ENCODE measurements at regions not wholly inside any gene's neighbourhood (a gene's known extent, or its start where the extent isn't known, plus 50 kb on each side); places are given as distances from the start of the nearest gene placed in this dataset.

GRCh38 chr2:128405981-128406613 lies 87.4 kb upstream of the HS6ST1 start:
- no peaks in the 10 kb centered on the region for H3K4me1 Mint-ChIP-seq (ENCODE audit: low read depth)
- Histone ChIP-seq H3K4me1 (ENCODE audit: insufficient read depth, low read length) (no peaks in the 10 kb centered on the region), H3K27me3 (ENCODE audit: control insufficient read depth in 1 of 2, insufficient read depth in 2 of 2, low read length in 2 of 2) (peaks cover 0 to 5% of the 10 kb centered on the region in 2 experiments), H3K4me3 (ENCODE audit: low read length) (no peak overlapping the region), H3K9me3 (ENCODE audit: control insufficient read depth in 1 of 2, insufficient read depth in 1 of 2, low read length in 2 of 2) (peaks cover 0 to 10% of the 10 kb centered on the region in 2 experiments), H3K36me3 (ENCODE audit: insufficient read depth, low read length) (no peaks in the 10 kb centered on the region), H3K27ac (ENCODE audit: low read depth in 1 of 2, low read length in 2 of 2) (no peak overlapping the region)
- TF ChIP-seq CTCF (IDR thresholded peaks at IDR 0.05): no peak
- POLR2A ChIA-PET: no interaction called here
- H3K27ac Mint-ChIP-seq: no peak overlapping the region
- H3K36me3 Mint-ChIP-seq (ENCODE audit: low read depth): no peaks in the 10 kb centered on the region
- no peak for DNase-seq
- intact Hi-C loops (cut with DNase I, micrococcal nuclease): no loop called here
- H3K9me3 Mint-ChIP-seq: no peaks in the 10 kb centered on the region
- CTCF ChIA-PET: no interaction called here
- no peak overlapping the region for H3K4me3 Mint-ChIP-seq
- H3K27me3 Mint-ChIP-seq: no peaks in the 10 kb centered on the region
- ATAC-seq (ENCODE audit: poor library complexity): no peak

GRCh38 chr2:128406736-128407554 lies 88.3 kb upstream of the HS6ST1 start:
- ChIA-PET POLR2A (no interaction called here), CTCF (no interaction called here)
- no peak for DNase-seq
- H3K36me3 Mint-ChIP-seq (ENCODE audit: low read depth): no peaks in the 10 kb centered on the region
- intact Hi-C loops (cut with DNase I, micrococcal nuclease): no loop called here
- peaks cover 0 to 5% of the 10 kb centered on the region in 2 experiments for H3K27me3 ChIP-seq (ENCODE audit: control insufficient read depth in 1 of 2, insufficient read depth in 2 of 2, low read length in 2 of 2)
- no peak overlapping the region for H3K4me3 Mint-ChIP-seq
- no peak for ATAC-seq (ENCODE audit: poor library complexity)
- H3K27ac Mint-ChIP-seq: no peak overlapping the region
- no peaks in the 10 kb centered on the region for H3K4me1 Mint-ChIP-seq (ENCODE audit: low read depth)
- no peak overlapping the region for H3K27ac ChIP-seq (ENCODE audit: low read depth in 1 of 2, low read length in 2 of 2)
- no peaks in the 10 kb centered on the region for H3K9me3 Mint-ChIP-seq
- H3K9me3 ChIP-seq (ENCODE audit: control insufficient read depth in 1 of 2, insufficient read depth in 1 of 2, low read length in 2 of 2): peaks cover 0 to 10% of the 10 kb centered on the region in 2 experiments
- TF ChIP-seq CTCF (IDR thresholded peaks at IDR 0.05): no peak
- no peaks in the 10 kb centered on the region for H3K4me1 ChIP-seq (ENCODE audit: insufficient read depth, low read length)
- H3K36me3 ChIP-seq (ENCODE audit: insufficient read depth, low read length): no peaks in the 10 kb centered on the region
- no peak overlapping the region for H3K4me3 ChIP-seq (ENCODE audit: low read length)
- H3K27me3 Mint-ChIP-seq: no peaks in the 10 kb centered on the region

GRCh38 chr2:128408349-128409305 lies 90.0 kb upstream of the HS6ST1 start:
- Mint-ChIP-seq H3K9me3 (no peaks in the 10 kb centered on the region), H3K4me1 (ENCODE audit: low read depth) (no peaks in the 10 kb centered on the region), H3K4me3 (no peak overlapping the region), H3K36me3 (ENCODE audit: low read depth) (no peaks in the 10 kb centered on the region), H3K27me3 (no peaks in the 10 kb centered on the region), H3K27ac (no peak overlapping the region)
- H3K27ac ChIP-seq (ENCODE audit: low read depth in 1 of 2, low read length in 2 of 2): no peak overlapping the region
- peaks cover 0 to 5% of the 10 kb centered on the region in 2 experiments for H3K27me3 ChIP-seq (ENCODE audit: control insufficient read depth in 1 of 2, insufficient read depth in 2 of 2, low read length in 2 of 2)
- no peaks in the 10 kb centered on the region for H3K36me3 ChIP-seq (ENCODE audit: insufficient read depth, low read length)
- ATAC-seq (ENCODE audit: poor library complexity): no peak
- no peak for DNase-seq
- TF ChIP-seq CTCF (IDR thresholded peaks at IDR 0.05): no peak
- ChIA-PET CTCF (no interaction called here), POLR2A (no interaction called here)
- H3K4me1 ChIP-seq (ENCODE audit: insufficient read depth, low read length): no peaks in the 10 kb centered on the region
- intact Hi-C loops (cut with DNase I, micrococcal nuclease): no loop called here
- H3K9me3 ChIP-seq (ENCODE audit: control insufficient read depth in 1 of 2, insufficient read depth in 1 of 2, low read length in 2 of 2): peaks cover 0 to 10% of the 10 kb centered on the region in 2 experiments
- no peak overlapping the region for H3K4me3 ChIP-seq (ENCODE audit: low read length)

Measured in CD4-positive, alpha-beta T cell (primary cell).